ENCODE measurements at regions not wholly inside any gene's neighbourhood (a gene's known extent, or its start where the extent isn't known, plus 50 kb on each side); places are given as distances from the start of the nearest gene placed in this dataset.
"Not testable (repeated sequence)": the region's sequence is repeated elsewhere in the genome, so short reads cannot be mapped to it uniquely, and the experiment has no call there.

DNA sequence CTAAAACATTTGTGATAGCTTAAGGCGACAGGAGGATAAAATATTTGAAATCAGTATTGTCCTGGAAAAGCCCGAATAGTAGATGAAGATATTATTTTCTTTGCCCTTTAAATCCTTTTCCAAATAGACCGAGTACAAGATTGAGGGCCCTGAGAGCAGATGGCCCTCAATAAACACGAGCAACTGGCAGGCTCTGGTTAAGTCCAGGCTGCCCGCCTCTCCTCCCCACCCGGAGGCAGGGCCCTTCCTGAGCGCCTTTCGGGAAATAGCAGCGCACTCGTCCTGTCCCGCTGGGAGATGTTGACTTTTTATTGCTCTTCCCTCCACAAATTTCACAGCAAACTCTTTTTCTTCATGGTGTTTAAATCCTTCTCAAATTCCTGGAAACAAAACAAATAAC, 50.8 kb upstream of the MAX start:
- no peak for DNase-seq

DNA sequence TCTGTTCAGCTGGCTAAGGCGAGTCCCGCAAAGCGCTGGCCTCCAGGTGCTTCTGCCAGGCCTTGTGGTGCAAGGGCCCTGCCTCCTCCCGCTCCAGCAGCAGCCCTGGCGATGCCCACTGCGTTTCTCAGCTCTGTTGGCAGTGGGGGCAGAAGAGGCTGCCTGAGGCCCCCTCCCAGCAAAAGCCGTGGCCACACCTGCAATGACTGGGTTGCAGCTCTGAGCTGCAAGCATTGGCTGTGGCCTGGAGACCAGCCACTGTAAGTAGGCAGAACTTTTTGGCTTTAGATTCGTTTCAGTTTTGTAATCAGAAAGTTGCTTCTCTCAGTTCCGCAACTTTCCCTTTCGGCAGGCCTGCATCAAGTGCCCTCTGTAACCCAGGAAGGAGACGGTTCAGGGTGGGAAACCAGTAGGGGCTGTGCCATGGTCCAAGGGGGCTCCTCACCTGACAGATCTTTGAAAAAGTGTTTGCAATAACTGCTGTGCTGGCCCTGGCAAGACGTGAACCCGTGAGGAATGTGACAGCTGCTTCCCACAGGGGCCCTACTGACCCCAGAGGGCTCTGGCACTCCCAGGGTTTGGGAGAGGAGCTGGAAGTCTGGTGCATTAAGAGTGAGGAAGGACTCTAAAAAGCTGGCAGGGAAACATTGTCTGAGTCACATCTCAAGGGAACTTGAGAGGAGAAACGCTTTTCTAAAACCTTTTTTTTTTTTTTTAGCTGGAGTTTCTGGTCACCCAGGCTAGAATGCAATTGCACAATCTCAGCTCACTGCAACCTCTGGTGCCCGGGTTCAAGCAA, 54.5 kb upstream of the MAX start:
- DNase-seq, result no peak

DNA sequence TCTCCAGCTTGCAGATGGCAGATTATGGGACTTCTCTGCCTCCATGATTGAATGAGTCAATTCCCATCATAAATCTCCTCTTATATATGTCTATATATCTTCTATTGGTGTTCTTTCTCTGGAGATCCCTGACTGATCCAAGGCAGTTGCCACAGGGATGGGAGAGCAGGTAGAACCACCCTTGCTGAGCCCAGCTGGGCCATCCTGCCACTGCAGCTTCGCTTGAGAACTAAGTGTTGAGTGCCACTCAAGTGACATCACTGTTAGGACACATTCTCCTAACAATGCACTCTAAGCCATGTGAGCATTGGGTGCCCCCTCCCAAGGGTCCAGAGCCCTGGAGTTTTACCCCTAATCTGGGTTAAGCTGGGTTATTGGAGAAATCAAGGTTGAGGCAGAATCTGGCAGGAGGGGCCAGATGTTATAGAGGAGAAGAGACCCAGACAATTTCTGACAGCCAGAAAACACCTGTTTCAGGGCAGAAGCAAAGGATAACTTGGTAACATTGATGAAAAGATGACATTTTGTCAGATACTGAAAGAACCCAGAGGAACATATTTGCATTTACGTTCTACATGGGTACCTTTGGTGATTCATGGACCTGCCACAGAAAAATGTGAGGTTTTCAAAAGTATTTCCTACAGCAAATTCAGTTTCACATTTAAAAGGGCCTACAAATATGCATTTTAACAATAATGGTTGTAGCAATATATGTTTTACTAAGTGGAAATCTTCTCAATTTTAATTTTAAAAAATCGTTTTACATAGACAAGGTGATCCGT, 57.2 kb upstream of the MAX start:
- DNase-seq, result no peak

DNA sequence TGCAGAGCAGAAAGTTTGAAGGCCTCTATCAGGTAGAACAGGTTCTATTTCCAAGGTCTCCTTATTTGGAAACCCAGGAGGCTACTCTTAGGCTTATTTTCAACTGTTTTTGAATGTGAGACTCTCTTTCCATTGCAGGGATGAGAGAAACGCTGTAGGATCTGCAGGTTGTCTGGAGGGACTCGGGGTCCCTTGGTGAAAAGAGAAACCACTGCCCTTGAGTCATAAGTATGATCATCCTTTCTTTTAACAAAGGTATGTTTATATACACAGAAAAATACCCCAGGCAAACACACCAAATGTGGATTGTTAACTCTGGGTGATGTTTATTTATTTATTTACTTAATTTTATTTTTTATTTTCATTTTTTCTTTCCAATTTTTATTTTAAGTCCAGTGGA, 57.8 kb upstream of the MAX start:
- DNase-seq, result no peak

DNA sequence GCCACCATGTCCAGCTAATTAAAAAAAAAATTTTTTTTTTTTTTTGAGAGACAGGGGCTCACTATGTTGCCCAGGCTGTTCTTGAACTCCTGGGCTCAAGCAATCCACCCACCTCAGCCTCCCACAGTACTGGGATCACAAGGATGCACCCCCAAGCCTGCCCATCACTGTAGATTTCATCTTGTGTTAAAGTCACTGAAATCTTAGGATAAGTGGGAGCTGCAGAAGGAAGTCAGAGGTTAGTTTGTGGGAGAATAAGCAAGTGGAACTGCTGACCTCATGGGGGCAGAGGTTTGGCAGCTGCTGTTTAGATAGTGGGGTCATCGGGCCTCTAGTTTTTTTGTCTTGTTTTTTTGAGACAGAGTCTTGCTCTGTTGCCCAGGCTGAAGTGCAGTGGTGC, 59.7 kb upstream of the MAX start:
- DNase-seq, result no peak

DNA sequence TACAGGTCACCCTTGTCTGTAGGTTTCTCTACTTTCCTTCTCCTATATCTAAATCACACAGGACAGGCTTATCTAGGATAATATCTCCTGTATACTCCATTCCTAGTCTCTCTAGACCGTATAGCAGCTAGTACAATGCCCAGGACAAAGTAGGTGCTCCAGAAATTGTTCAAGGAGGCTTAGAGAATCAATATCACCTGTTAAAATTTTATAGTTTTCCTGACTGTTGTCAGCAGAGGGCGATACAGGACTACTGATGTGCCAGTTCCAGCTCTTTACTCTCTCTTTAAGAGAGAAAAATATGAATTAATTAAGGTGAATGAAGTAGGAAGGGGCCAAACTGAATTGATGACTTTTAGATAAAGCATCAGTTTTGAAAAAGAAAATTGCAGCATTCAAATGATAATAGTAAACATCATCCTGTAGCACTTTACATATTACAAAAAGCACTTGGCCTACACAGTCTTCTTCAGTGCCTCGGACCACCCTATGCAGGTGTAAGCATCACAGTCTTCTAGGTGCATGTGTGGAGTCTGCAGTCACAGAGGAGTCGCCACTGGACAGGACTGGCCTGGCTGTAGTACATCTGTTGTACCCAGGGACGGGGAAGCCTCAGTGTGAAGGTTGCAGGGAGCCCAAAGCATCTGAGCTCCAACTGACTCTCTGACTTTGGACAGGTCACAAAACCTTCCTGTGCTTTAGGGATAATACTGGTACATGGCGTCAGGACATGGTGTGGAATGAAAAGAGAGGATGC, 61.9 kb upstream of the MAX start:
- DNase-seq, result no peak

DNA sequence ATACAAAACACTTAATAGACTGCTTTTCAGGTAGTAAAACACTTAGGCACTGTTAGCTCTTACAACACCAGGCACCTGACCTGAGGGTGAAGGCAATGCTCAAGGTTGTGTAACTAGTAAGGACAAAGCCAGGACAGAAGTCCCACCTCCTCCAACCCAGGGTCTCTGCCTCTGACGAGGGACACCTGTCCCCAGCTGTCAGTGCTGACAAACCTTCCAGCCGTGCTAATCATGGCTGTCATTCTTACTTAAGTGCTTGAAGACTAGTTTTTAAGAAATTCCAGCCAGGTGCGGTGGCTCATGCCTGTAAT, 62.5 kb upstream of the MAX start:
- DNase-seq, result no peak

DNA sequence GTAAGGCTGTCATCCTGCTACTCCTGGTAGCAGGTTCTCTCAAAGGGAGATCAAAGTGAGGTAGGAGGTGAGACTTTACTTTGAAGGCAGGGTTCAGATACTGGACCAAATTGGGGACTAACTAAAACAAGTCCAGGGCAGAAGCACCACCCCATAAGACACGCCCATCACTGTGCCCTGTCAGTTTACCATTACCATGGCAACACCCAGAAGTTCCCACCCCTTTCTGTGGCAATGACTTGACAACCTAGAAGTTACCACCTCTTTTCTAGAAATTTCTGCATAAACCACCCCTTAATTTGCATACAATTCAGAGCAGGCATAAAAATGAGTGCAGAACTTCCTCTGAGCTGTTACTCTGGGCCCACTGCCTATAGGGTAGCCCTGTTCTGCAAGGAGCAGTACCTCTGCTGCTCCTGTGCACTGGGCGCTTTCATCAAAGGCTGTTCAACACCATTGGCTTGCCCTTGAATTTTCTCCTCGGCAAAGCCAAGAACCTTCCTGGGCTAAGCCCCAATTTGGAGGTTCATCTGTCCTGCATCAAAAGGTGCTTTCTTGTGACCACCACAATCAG, 64.8 kb upstream of the MAX start:
- no peak for DNase-seq

DNA sequence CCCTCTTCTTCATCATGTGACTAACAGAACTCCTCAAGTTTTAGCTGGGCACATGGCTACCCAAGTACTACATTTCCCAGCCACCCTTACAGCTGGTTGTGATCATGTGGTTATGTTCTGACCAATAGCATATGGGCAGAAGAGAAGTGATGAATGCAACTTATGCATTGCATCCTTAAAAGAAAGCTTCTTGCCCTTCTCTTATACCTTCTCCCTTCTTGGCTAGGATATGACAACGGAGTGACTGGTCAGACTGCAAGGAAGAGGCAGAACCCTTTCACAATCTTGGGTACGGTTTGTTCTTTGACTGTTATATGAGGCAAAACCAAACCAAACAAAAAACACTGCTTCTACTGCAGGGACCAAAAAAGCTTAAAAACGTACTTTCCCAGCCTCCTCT, 66.5 kb upstream of the MAX start:
- no peak for DNase-seq

DNA sequence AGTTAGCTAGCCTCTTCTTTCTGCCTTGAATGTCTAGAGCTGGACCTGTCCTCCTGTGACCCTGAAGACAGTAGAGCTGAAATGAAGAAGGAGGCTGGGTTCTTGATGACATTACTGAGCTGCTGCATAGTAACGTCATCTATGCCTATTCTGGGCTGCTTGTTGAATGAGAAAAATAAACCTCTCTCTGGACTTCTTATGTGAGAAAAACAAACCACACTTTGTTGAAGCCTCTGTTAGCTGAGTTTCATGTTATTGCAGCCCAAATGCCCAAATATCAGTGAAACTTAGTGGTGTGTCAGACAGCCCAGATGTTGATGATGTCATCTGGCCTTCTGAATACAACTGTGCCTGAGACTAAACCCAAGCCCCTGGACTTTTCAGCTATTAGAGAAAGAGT, 67.0 kb upstream of the MAX start:
- no peak for DNase-seq

DNA sequence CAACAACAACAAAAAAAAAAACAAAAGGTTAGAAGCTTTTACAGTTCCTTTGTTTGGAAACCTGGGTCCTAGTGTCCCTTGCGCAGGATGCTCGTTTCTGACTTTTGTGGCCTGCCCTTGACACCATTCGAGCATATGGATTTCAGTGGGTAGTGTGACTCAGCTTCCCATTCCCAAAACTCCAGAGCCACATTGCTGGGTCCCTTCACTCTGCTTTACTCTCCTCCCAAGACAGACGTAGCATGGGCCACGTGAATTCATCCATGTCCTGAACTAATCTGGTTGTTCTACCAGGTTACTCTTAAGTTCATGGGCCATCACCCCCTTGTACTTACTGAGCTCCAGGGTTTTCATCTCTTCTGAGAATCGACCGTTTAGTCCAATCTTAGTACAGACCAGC, 68.0 kb upstream of the MAX start:
- DNase-seq, result no peak

DNA sequence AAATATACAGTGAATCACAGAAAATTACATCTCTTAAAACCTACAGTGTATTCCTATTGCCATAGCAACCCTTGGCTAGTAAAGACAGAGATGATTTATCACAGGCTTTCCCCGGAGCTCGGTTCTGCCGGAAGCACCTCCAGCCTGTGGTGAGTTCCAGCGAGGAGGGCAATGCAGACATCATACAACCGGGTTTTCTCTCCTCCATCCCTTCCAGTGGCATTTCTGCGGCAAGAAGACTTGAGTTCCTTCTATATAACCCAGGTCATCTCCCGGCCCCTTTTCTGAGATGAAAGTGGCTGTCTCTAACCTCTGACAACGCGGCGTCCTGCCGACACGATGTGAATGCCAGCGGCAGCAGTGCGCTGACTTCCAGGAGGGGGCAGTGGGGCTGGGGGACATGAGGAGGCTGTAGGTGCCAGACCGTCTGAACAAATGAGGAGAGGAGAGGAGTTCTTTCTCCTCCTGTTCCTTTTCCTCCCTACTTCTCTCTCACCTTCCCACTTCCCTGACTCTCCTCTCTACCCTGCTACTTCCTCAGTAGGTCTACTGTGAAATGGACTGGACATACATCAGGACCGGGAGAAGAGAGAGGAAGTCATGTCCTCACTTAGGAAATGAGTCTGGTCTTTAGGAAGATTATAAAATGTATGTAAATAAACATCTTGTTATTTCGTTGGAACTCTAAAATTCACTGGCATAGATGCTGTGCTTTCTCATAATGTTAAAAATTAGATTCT, 68.6 kb upstream of the MAX start:
- DNase-seq, result no peak

DNA sequence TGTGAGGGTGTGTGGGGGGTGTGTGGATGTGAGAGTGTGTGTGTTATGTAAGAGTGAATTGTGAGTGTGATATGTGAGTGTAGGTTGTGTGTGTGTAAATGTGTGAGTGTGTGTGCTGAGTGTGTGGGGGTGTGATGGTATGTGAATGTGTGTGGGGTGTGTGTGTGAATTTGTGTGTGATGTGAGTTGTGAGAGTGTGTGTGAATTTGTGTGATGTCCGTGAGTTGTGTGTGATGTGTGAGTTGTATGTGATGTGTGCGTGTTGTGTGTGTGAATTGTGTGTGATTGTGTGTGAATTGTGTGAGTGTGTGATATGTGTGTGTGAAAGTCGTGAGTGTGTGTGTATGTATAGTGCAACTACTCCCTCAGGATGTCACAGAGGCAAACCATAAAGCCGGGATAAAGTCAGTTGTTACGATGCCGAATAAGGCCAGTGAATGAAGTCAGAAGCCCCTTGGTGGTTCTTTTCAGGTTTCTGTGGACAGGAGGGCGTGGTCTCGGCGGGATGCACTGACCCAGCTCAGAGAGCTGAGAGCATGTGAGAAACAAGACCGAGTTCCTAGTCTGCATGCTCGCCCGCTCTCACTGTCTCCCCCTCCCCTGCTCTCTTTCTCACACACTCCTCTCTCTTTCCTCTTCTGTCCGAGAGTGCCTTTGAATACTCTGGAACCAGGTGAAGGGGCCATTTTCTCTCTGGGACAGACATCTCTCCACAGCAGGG, 71.8 kb upstream of the MAX start:
- DNase-seq, result no peak

DNA sequence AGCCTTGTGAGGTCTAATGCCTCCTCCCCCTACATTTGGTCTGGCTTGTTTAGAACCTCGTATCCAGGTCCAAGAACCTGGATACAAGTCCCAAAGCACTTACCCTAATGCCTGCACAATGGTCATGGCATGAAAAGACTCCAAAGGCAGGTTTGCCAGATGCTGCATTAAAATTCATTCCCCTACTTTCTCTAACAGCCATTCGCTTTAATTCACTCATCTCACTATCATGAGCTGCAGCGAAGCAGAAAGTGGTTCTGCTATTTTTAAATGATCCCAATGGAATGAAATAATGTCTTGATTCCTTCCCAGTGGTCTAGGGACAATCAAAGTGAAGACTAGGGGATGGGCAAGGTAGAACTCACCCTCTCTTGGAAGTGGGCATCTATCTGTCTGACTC, 72.5 kb upstream of the MAX start:
- no peak for DNase-seq

DNA sequence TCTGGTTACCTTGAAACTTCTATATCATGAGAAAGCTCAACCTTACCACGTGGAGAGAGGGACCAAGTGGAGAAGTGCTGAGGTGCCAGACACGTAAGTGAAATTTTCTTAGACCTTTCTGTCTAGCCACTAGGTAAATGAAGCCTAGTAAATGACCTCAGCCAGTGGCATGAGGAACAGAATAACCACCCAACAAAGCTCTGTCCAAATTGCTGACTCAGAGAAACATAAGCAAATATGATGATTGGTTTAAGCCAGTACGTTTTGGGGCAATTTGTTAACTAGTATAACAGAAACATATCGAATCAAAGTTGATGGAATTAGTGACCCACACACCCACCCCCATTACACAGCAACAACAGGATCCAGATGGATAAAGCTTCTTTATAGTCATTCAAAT, 75.2 kb upstream of the MAX start:
- DNase-seq, result no peak

DNA sequence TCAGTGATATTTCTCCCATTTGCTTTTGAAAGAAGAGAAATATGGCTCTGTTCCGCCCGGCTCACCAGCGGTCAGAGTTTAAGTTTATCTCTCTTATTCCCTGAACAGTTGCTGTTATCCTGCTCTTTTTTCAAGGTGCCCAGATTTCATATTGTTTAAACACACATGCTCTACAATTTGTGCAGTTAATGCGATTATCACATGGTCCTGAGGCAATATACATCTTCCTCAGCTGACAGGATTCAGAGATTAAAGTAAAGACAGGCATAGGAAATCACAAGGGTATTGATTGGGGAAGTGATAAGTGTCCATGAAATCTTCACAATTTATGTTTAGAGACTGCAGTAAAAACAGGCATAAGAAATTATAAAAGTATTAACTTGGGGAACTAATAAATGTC, 76.9 kb upstream of the MAX start:
- not testable (repeated sequence) for DNase-seq

DNA sequence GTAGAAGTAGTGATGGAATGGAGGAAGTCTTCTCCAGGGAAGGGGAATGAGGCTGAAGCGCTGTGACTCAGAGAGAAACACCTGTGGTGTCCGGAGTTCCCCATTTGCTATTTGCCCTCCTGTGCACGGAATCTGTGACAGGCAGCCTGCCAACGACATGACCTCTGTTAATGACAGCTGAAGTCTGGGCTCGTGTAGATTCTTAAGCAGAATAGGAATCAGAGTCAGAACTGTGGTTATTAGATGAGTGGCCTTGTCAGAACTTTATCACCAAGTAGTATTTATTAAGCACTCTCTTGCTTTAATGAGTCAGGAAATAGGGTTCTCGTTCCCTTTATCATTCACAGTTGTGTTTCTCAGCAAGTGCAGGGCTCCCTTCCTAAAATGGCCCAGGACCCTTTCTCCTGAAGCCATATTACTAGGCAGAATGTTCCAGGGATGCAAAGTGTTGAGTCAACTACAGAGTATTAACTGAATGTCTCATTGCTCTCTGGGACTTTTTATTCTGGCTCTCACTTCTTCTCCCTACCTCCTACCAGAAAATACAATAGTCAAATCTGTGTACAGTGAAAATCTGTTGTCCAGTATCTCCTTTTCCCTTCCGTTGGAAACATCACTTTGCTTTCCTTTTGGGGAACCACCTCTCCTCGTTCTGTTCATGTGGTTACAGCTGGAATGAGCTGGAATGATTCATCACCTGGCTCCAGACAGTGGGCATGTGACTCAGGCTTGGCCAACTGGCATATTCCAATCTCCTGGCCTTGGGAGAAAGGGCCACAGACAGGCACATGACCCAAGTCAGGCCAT, 77.8 kb upstream of the MAX start:
- no peak for DNase-seq

DNA sequence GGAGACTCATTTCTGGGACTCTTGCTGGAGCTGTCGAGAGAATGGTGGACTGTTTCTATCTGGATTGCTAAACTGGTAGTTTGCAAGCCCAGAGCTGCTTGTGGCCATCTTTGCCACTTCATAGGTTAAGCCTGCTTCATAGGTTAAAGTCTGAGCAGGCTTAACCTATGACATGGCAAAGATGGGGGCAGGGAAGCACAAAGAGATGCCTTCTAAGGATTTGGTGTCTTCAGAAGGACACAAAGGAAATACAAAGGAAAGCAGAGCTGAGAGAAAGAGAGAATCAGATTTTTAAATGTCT, 78.4 kb upstream of the MAX start:
- no peak for DNase-seq

DNA sequence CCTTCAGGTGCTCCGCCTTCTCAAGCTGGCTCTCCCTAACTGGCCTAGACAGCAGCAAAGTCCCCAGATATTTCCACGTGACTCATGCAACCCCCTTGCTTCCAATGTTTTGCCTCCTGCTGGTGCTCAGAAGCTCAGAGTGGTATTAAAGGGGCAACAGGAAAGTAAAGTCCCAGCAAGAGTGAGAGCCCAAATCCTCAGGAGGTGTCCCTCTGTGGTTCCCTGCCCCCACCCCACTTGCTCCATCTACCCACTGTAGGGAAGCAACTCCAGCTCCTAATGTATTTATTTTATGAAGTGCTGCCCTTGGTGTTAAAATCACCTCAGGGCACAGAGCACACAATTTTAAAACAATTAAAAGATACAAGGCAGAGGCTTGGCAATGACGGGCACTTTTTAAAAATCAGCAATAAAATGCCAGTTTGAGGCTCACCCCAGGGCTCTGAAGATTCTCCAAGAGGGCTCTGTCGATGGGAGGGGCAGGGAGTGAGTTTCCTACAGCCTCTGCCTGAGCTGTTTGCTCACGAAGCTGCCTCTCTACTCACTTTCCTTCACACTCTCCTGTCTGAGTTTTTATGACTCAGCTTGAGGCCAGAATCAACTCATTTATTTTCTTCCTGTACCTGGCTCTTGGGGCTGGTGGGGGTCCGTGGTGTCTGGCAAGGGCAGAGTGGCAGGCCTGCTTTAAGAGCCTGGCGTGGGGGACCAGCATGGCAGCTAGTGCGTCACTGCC, 81.9 kb upstream of the MAX start:
- DNase-seq, result no peak

DNA sequence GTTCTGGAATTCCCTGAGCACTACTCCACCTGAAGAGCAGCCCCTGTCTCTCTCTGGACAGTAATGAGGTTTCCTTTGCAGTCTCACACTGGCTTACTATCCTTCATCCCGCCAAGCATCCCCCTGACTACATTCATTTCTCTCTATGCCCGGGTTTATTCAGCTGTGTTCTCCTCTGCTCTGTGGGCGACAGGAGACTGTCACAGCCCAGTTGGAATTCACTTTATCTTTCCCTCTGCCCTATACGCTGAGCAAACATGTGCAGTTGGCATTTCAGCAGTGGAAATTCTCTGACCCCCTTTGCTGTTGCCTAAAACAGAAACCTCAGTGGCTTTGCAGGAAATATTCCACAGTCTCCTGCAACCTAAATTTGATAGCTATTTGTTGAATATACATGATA, 83.5 kb upstream of the MAX start:
- DNase-seq, result no peak

DNA sequence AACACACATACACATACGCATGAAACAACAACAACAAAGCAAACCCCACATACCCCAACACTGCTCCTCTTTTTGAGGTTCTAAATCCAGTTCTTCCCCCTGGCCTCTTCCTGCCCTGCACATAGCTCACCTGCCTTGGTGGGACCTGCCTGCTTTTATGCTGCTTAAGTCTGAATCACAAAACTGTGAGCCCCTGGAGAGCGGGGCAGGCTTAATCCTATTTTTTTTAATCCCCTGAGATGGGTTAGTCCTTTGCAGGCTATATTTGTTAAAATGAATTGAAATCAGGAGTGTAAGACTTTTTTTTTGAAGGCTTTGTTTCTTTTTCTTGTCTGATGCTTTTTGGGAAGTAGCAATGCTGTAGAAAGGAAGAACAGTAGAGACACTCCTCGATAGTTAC, 84.6 kb upstream of the MAX start:
- DNase-seq, result no peak

All from NCI-H1417 treated with DMSO at 0.1 percent for 48 hours (cell line).